NCI-H69 (cell line): ENCODE measurements at regions not wholly inside any gene's neighbourhood (a gene's known extent, or its start where the extent isn't known, plus 50 kb on each side); places are given as distances from the start of the nearest gene placed in this dataset.

ENCODE experiments used
- DNase-seq: peaks from one replicate; lab custom pipeline; 2025; lab: John Stamatoyannopoulos, UW

GRCh38 chr12:24280056-24280842, 330.8 kb upstream of the SOX5 start:
- DNase-seq, result peak; percentile 45

- no peak for DNase-seq
Observed at GRCh38 chr12:24278832-24279231, 329.4 kb upstream of the SOX5 start.

GRCh38 chr12:24270965-24271364, 321.5 kb upstream of the SOX5 start:
- DNase-seq, result no peak

- no peak for DNase-seq
Observed at GRCh38 chr12:24270464-24270863, 321.0 kb upstream of the SOX5 start.

GRCh38 chr12:24268663-24269186, 319.3 kb upstream of the SOX5 start:
- peak; percentile 69 for DNase-seq

GRCh38 chr12:24266982-24267381, 317.5 kb upstream of the SOX5 start:
- no peak for DNase-seq

- DNase-seq, result no peak
Observed at GRCh38 chr12:24256684-24257083, 307.2 kb upstream of the SOX5 start.

- no peak for DNase-seq
Observed at GRCh38 chr12:24255920-24256665, 306.6 kb upstream of the SOX5 start.

GRCh38 chr12:24252602-24253001, 303.1 kb upstream of the SOX5 start:
- peak; percentile 74 for DNase-seq

GRCh38 chr12:24246934-24247333, 297.5 kb upstream of the SOX5 start:
- no peak for DNase-seq

GRCh38 chr12:24246376-24246775, 296.9 kb upstream of the SOX5 start:
- DNase-seq, result no peak

GRCh38 chr12:24244801-24245200, 295.3 kb upstream of the SOX5 start:
- DNase-seq, result peak; percentile 92

GRCh38 chr12:24244231-24244630, 294.8 kb upstream of the SOX5 start:
- peak; percentile 63 for DNase-seq

- no peak for DNase-seq
Observed at GRCh38 chr12:24240707-24241106, 291.2 kb upstream of the SOX5 start.

GRCh38 chr12:24233519-24234246, 284.2 kb upstream of the SOX5 start:
- DNase-seq, result no peak

GRCh38 chr12:24232531-24232930, 283.1 kb upstream of the SOX5 start:
- DNase-seq, result no peak

- no peak for DNase-seq
Observed at GRCh38 chr12:24231298-24231697, 281.8 kb upstream of the SOX5 start.

- DNase-seq, result peak; percentile 96
Observed at GRCh38 chr12:24230061-24230701, 280.7 kb upstream of the SOX5 start.

GRCh38 chr12:24229031-24229700, 279.7 kb upstream of the SOX5 start:
- peak; percentile 67 for DNase-seq

- peak; percentile 37 for DNase-seq
Observed at GRCh38 chr12:24228371-24228770, 278.9 kb upstream of the SOX5 start.

- DNase-seq, result no peak
Observed at GRCh38 chr12:24227551-24227950, 278.1 kb upstream of the SOX5 start.
